ENCODE measurements at regions not wholly inside any gene's neighbourhood (a gene's known extent, or its start where the extent isn't known, plus 50 kb on each side); places are given as distances from the start of the nearest gene placed in this dataset.

GRCh38 chr20:39607141-39607540 lies 645.0 kb downstream of the DHX35 start:
- Histone ChIP-seq H3F3A (ENCODE audit: low read depth) (no peaks in the 10 kb centered on the region), H3K4me2 (ENCODE audit: low read depth, low read length, poor library complexity, severe bottlenecking) (no peak overlapping the region), H2AFZ (ENCODE audit: low read length) (no peak overlapping the region), H3K79me2 (ENCODE audit: insufficient read depth, low read length) (no peaks in the 10 kb centered on the region), H4K20me1 (ENCODE audit: insufficient read depth, low read length, poor library complexity, severe bottlenecking) (no peaks in the 10 kb centered on the region), H3K27me3 (ENCODE audit: insufficient read depth, low read length, poor library complexity, severe bottlenecking) (no peaks in the 10 kb centered on the region), H3K4me1 (ENCODE audit: insufficient read depth, low read length, poor library complexity, severe bottlenecking) (no peaks in the 10 kb centered on the region), H3K9me2 (replicated peaks; ENCODE audit: low read depth, low read length) (no peaks in the 10 kb centered on the region), H3K36me3 (ENCODE audit: insufficient read depth, low read length) (no peaks in the 10 kb centered on the region), H3K4me3 (ENCODE audit: low read length, poor library complexity, severe bottlenecking) (no peak overlapping the region), H3K9me3 (ENCODE audit: insufficient read depth, low read depth, low read length) (no peaks in the 10 kb centered on the region), H3K9ac (ENCODE audit: low read depth, low read length, poor library complexity, severe bottlenecking) (no peak overlapping the region)
- TF ChIP-seq EZH2phosphoT487 (IDR thresholded peaks at IDR 0.05; ENCODE audit: borderline replicate concordance) (no peak), CTCF (conservative IDR thresholded peaks at IDR 0.05; ENCODE audit: low read length) (no peak)

- Histone ChIP-seq H3K4me2 (ENCODE audit: low read depth, low read length, poor library complexity, severe bottlenecking) (no peak overlapping the region), H3K9me2 (replicated peaks; ENCODE audit: low read depth, low read length) (no peaks in the 10 kb centered on the region), H3F3A (ENCODE audit: low read depth) (no peaks in the 10 kb centered on the region), H3K4me1 (ENCODE audit: insufficient read depth, low read length, poor library complexity, severe bottlenecking) (no peaks in the 10 kb centered on the region), H2AFZ (ENCODE audit: low read length) (no peak overlapping the region), H3K9me3 (ENCODE audit: insufficient read depth, low read depth, low read length) (no peaks in the 10 kb centered on the region), H3K9ac (ENCODE audit: low read depth, low read length, poor library complexity, severe bottlenecking) (no peak overlapping the region), H4K20me1 (ENCODE audit: insufficient read depth, low read length, poor library complexity, severe bottlenecking) (no peaks in the 10 kb centered on the region), H3K36me3 (ENCODE audit: insufficient read depth, low read length) (no peaks in the 10 kb centered on the region), H3K4me3 (ENCODE audit: low read length, poor library complexity, severe bottlenecking) (no peak overlapping the region), H3K79me2 (ENCODE audit: insufficient read depth, low read length) (no peaks in the 10 kb centered on the region), H3K27me3 (ENCODE audit: insufficient read depth, low read length, poor library complexity, severe bottlenecking) (no peaks in the 10 kb centered on the region)
- TF ChIP-seq CTCF (conservative IDR thresholded peaks at IDR 0.05; ENCODE audit: low read length) (no peak), EZH2phosphoT487 (IDR thresholded peaks at IDR 0.05; ENCODE audit: borderline replicate concordance) (no peak)
Observed at GRCh38 chr20:39605908-39606307, 643.8 kb downstream of the DHX35 start.

- Histone ChIP-seq H3K9me2 (replicated peaks; ENCODE audit: low read depth, low read length) (no peaks in the 10 kb centered on the region), H3K4me2 (ENCODE audit: low read depth, low read length, poor library complexity, severe bottlenecking) (no peak overlapping the region), H3F3A (ENCODE audit: low read depth) (no peaks in the 10 kb centered on the region), H3K4me3 (ENCODE audit: low read length, poor library complexity, severe bottlenecking) (no peak overlapping the region), H3K9ac (ENCODE audit: low read depth, low read length, poor library complexity, severe bottlenecking) (no peak overlapping the region), H3K79me2 (ENCODE audit: insufficient read depth, low read length) (no peaks in the 10 kb centered on the region), H4K20me1 (ENCODE audit: insufficient read depth, low read length, poor library complexity, severe bottlenecking) (no peaks in the 10 kb centered on the region), H3K27me3 (ENCODE audit: insufficient read depth, low read length, poor library complexity, severe bottlenecking) (no peaks in the 10 kb centered on the region), H3K9me3 (ENCODE audit: insufficient read depth, low read depth, low read length) (no peaks in the 10 kb centered on the region), H3K36me3 (ENCODE audit: insufficient read depth, low read length) (no peaks in the 10 kb centered on the region), H2AFZ (ENCODE audit: low read length) (no peak overlapping the region), H3K4me1 (ENCODE audit: insufficient read depth, low read length, poor library complexity, severe bottlenecking) (no peaks in the 10 kb centered on the region)
- TF ChIP-seq EZH2phosphoT487 (IDR thresholded peaks at IDR 0.05; ENCODE audit: borderline replicate concordance), result no peak
- no peak for TF ChIP-seq CTCF (conservative IDR thresholded peaks at IDR 0.05; ENCODE audit: low read length)
Observed at GRCh38 chr20:39605361-39605760, 643.2 kb downstream of the DHX35 start.
